SK-N-SH treated with all-trans-retinoic acid at 6 μM for 48 hours (cell line): ENCODE measurements at regions not wholly inside any gene's neighbourhood (a gene's known extent, or its start where the extent isn't known, plus 50 kb on each side); places are given as distances from the start of the nearest gene placed in this dataset.

Experiments
- ATAC-seq: fragments of 200-7000 bp; cut with Tn5 transposase; 3 replicates; pipeline ENCODE4 v1.9.1; 2020; ENCODE audit warnings: mild to moderate bottlenecking, moderate library complexity
- ARNTL ChIP-seq: fragments of 450-650 bp; formaldehyde crosslinking; IDR thresholded peaks from 2 replicates; pipeline ENCODE4 v1.5.0; 2020; ENCODE audit warnings: low read depth, mild to moderate bottlenecking, moderate library complexity, borderline replicate concordance
- BACH2 ChIP-seq: fragments of 250-450 bp; sonication (Bioruptor Pico); IDR thresholded peaks from 2 replicates; pipeline ENCODE4 v1.9.0; 2021; ENCODE audit warnings: mild to moderate bottlenecking, borderline replicate concordance
- CSDC2 ChIP-seq: fragments of 250-450 bp; sonication (Bioruptor Pico); IDR thresholded peaks from 2 replicates; pipeline ENCODE4 v1.5.0; 2020; ENCODE audit warnings: mild to moderate bottlenecking, moderate library complexity
- CSRNP3 ChIP-seq: fragments of 250-450 bp; sonication (Bioruptor Pico); IDR thresholded peaks from 2 replicates; pipeline ENCODE4 v1.5.1; 2021; ENCODE audit warnings: mild to moderate bottlenecking, moderate library complexity
- ESRRG ChIP-seq: fragments of 250-450 bp; sonication (Bioruptor Pico); IDR thresholded peaks from 2 replicates; pipeline ENCODE4 v1.6.1; 2021; ENCODE audit warnings: mild to moderate bottlenecking
- GLIS3 ChIP-seq: fragments of 250-450 bp; sonication (Bioruptor Pico); IDR thresholded peaks from 2 replicates; pipeline ENCODE4 v1.5.0; 2020; ENCODE audit warnings: mild to moderate bottlenecking, moderate library complexity
- ISL1 ChIP-seq: fragments of 250-450 bp; sonication (Bioruptor Pico); IDR thresholded peaks from 2 replicates; pipeline ENCODE4 v2.1.2; 2022; ENCODE audit warnings: mild to moderate bottlenecking, moderate library complexity
- OSR1 ChIP-seq: fragments of 250-450 bp; sonication (Bioruptor Pico); IDR thresholded peaks from 2 replicates; pipeline ENCODE4 v1.8.0; 2022; ENCODE audit warnings: moderate library complexity, mild to moderate bottlenecking, inconsistent platforms
- POU6F1 ChIP-seq: fragments of 250-450 bp; sonication (Bioruptor Pico); IDR thresholded peaks from 2 replicates; pipeline ENCODE4 v1.8.0; 2021; ENCODE audit warnings: low read depth, mild to moderate bottlenecking, moderate library complexity, borderline replicate concordance
- TCF4 ChIP-seq: fragments of 250-450 bp; sonication (Bioruptor Pico); IDR thresholded peaks from 2 replicates; pipeline ENCODE4 v1.8.0; 2021; ENCODE audit warnings: mild to moderate bottlenecking, moderate library complexity, borderline replicate concordance
- TOX ChIP-seq: fragments of 250-450 bp; sonication (Bioruptor Pico); IDR thresholded peaks from 2 replicates; pipeline ENCODE4 v1.8.0; 2021; ENCODE audit warnings: mild to moderate bottlenecking, moderate library complexity, borderline replicate concordance
- ZC3H10 ChIP-seq: fragments of 250-450 bp; sonication (Bioruptor Pico); IDR thresholded peaks from 2 replicates; pipeline ENCODE4 v1.5.1; 2021; ENCODE audit warnings: mild to moderate bottlenecking, moderate library complexity
- ZFP3 ChIP-seq: fragments of 250-450 bp; sonication (Bioruptor Pico); IDR thresholded peaks from 2 replicates; pipeline ENCODE4 v1.5.0; 2020; ENCODE audit warnings: mild to moderate bottlenecking, moderate library complexity
- ZFP30 ChIP-seq: fragments of 450-650 bp; formaldehyde crosslinking; IDR thresholded peaks from 2 replicates; pipeline ENCODE4 v1.5.0; 2022; ENCODE audit warnings: mild to moderate bottlenecking, moderate library complexity
- ZNF565 ChIP-seq: fragments of 450-650 bp; formaldehyde crosslinking; conservative IDR thresholded peaks from 2 replicates; pipeline ENCODE4 v1.5.0; 2020; ENCODE audit warnings: low read depth, mild to moderate bottlenecking, moderate library complexity
- ZNF70 ChIP-seq: fragments of 450-650 bp; formaldehyde crosslinking; IDR thresholded peaks from 2 replicates; pipeline ENCODE4 v1.5.0; 2020; ENCODE audit warnings: mild to moderate bottlenecking, moderate library complexity
- TF ChIP-seq, protein P1 (sequence below): fragments of 250-450 bp; sonication (Bioruptor Pico); IDR thresholded peaks from 2 replicates; pipeline ENCODE4 v1.5.1; 2020; ENCODE audit warnings: low read depth, mild to moderate bottlenecking, moderate library complexity
- TF ChIP-seq, protein P2 (sequence below): fragments of 250-450 bp; sonication (Bioruptor Pico); IDR thresholded peaks from 2 replicates; pipeline ENCODE4 v1.5.0; 2020; ENCODE audit warnings: mild to moderate bottlenecking, moderate library complexity
- TF ChIP-seq, protein P3 (sequence below): fragments of 250-450 bp; sonication (Bioruptor Pico); IDR thresholded peaks from 2 replicates; pipeline ENCODE4 v1.8.0; 2020; ENCODE audit warnings: mild to moderate bottlenecking, moderate library complexity, borderline replicate concordance

GRCh38 chr17:77882481-77883212 lies 75.9 kb upstream of the TNRC6C start:
- ATAC-seq, result peak; percentile 41
- TF ChIP-seq ISL1, result peak; percentile 34
- no peak for TF ChIP-seq GLIS3 (CRISPR knock-in tag)
- TF ChIP-seq, protein P1, sequence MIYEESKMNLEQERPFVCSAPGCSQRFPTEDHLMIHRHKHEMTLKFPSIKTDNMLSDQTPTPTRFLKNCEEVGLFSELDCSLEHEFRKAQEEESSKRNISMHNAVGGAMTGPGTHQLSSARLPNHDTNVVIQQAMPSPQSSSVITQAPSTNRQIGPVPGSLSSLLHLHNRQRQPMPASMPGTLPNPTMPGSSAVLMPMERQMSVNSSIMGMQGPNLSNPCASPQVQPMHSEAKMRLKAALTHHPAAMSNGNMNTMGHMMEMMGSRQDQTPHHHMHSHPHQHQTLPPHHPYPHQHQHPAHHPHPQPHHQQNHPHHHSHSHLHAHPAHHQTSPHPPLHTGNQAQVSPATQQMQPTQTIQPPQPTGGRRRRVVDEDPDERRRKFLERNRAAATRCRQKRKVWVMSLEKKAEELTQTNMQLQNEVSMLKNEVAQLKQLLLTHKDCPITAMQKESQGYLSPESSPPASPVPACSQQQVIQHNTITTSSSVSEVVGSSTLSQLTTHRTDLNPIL (CRISPR knock-in tag), result 0 out of 2 replicates have a peak, but pooled peaks have one; percentile 55
- TF ChIP-seq POU6F1 (CRISPR knock-in tag), result no peak

GRCh38 chr17:77883213-77883650 lies 75.3 kb upstream of the TNRC6C start:
- TF ChIP-seq ESRRG (CRISPR knock-in tag), result no peak
- no peak for TF ChIP-seq CSRNP3 (CRISPR knock-in tag)
- TF ChIP-seq ZC3H10 (CRISPR knock-in tag), result no peak
- TF ChIP-seq, protein P2, sequence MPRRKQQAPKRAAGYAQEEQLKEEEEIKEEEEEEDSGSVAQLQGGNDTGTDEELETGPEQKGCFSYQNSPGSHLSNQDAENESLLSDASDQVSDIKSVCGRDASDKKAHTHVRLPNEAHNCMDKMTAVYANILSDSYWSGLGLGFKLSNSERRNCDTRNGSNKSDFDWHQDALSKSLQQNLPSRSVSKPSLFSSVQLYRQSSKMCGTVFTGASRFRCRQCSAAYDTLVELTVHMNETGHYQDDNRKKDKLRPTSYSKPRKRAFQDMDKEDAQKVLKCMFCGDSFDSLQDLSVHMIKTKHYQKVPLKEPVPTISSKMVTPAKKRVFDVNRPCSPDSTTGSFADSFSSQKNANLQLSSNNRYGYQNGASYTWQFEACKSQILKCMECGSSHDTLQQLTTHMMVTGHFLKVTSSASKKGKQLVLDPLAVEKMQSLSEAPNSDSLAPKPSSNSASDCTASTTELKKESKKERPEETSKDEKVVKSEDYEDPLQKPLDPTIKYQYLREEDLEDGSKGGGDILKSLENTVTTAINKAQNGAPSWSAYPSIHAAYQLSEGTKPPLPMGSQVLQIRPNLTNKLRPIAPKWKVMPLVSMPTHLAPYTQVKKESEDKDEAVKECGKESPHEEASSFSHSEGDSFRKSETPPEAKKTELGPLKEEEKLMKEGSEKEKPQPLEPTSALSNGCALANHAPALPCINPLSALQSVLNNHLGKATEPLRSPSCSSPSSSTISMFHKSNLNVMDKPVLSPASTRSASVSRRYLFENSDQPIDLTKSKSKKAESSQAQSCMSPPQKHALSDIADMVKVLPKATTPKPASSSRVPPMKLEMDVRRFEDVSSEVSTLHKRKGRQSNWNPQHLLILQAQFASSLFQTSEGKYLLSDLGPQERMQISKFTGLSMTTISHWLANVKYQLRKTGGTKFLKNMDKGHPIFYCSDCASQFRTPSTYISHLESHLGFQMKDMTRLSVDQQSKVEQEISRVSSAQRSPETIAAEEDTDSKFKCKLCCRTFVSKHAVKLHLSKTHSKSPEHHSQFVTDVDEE (CRISPR knock-in tag), result no peak
- no peak for TF ChIP-seq BACH2 (CRISPR knock-in tag)
- no peak for TF ChIP-seq OSR1
- no peak for TF ChIP-seq ZFP30
- no peak for TF ChIP-seq POU6F1 (CRISPR knock-in tag)
- TF ChIP-seq, protein P1 (CRISPR knock-in tag), result no peak
- no peak for TF ChIP-seq ZNF565 (CRISPR knock-in tag)
- no peak for TF ChIP-seq TOX
- no peak for TF ChIP-seq ARNTL
- TF ChIP-seq CSDC2 (CRISPR knock-in tag), result no peak
- no peak for TF ChIP-seq ZFP3 (CRISPR knock-in tag)
- ATAC-seq, result no peak

GRCh38 chr17:77884019-77884418 lies 74.5 kb upstream of the TNRC6C start:
- ATAC-seq, result peak; percentile 42
- TF ChIP-seq ZNF70 (CRISPR knock-in tag), result no peak
- TF ChIP-seq ARNTL, result no peak
- peak; percentile 17; the same call in 1 of the 2 replicates for TF ChIP-seq TCF4 (CRISPR knock-in tag)
- TF ChIP-seq, protein P3, sequence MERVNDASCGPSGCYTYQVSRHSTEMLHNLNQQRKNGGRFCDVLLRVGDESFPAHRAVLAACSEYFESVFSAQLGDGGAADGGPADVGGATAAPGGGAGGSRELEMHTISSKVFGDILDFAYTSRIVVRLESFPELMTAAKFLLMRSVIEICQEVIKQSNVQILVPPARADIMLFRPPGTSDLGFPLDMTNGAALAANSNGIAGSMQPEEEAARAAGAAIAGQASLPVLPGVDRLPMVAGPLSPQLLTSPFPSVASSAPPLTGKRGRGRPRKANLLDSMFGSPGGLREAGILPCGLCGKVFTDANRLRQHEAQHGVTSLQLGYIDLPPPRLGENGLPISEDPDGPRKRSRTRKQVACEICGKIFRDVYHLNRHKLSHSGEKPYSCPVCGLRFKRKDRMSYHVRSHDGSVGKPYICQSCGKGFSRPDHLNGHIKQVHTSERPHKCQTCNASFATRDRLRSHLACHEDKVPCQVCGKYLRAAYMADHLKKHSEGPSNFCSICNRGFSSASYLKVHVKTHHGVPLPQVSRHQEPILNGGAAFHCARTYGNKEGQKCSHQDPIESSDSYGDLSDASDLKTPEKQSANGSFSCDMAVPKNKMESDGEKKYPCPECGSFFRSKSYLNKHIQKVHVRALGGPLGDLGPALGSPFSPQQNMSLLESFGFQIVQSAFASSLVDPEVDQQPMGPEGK (CRISPR knock-in tag), result no peak
- TF ChIP-seq TOX, result no peak
